SK-N-SH (cell line): ENCODE measurements at regions not wholly inside any gene's neighbourhood (a gene's known extent, or its start where the extent isn't known, plus 50 kb on each side); places are given as distances from the start of the nearest gene placed in this dataset.

Experiments
- CTCF ChIA-PET: fragments of 300-600, 350-600 bp; formaldehyde crosslinking; extraction: SDS; loops from one replicate; lab custom pipeline; 2021; lab: Yijun Ruan, JAX
- POLR2A ChIA-PET: fragments of 350-600 bp; sonication (Branson Sonifier 250); formaldehyde crosslinking; extraction: SDS; loops from one replicate; lab custom pipeline; 2020; ENCODE audit warnings: antibody characterized with exemption, inconsistent platforms; lab: Yijun Ruan, JAX
- DNase-seq: peaks from one replicate; pipeline ENCODE4 v3.0.0; 2012
- H2AFZ ChIP-seq: fragments of 200-600 bp; sonication (generic); 2 replicates; pipeline ENCODE4 v1.8.1; 2016; ENCODE audit warnings: antibody characterized with exemption, mild to moderate bottlenecking, low read depth
- H3F3A ChIP-seq: fragments of 200-600 bp; sonication (generic); replicated peaks from 2 replicates; pipeline ENCODE3; 2016; ENCODE audit warnings: antibody characterized with exemption, mild to moderate bottlenecking; ENCODE audit not compliant: insufficient read depth
- H3K27ac ChIP-seq, 2 experiments: fragments of 200-500 bp in 1 of 2; fragments of 200-600 bp in 1 of 2; sonication (Bioruptor generic) in 1 of 2; sonication (generic), shearing (Covaris generic) in 1 of 2; 2 replicates each; pipeline versions ENCODE4 v1.5.1 to v1.6.1; 2014 to 2016; ENCODE audit warnings: low read depth in 2 of 2, inconsistent platforms in 1 of 2, low read length in 1 of 2, mild to moderate bottlenecking in 1 of 2, mixed read lengths in 1 of 2
- H3K27me3 ChIP-seq: fragments of 200-600 bp; sonication (generic), shearing (Covaris generic); 2 replicates; pipeline ENCODE4 v1.6.1; 2016; ENCODE audit warnings: mixed run types; ENCODE audit not compliant: insufficient read depth
- H3K36me3 ChIP-seq, 2 experiments: fragments of 200-500 bp in 1 of 2; fragments of 200-600 bp in 1 of 2; sonication (Bioruptor generic) in 1 of 2; sonication (generic) in 1 of 2; replicated peaks in 1 of 2; 2 replicates each; pipeline versions ENCODE3 to v1.5.1; 2014 to 2016; ENCODE audit warnings: low read length in 1 of 2, mild to moderate bottlenecking in 1 of 2; ENCODE audit not compliant: insufficient read depth in 2 of 2, control insufficient read depth in 1 of 2
- H3K4me1 ChIP-seq, 2 experiments: fragments of 200-500 bp in 1 of 2; fragments of 200-600 bp in 1 of 2; sonication (Bioruptor generic) in 1 of 2; sonication (generic), shearing (Covaris generic) in 1 of 2; 2 replicates each; pipeline versions ENCODE4 v1.5.1 to v1.6.1; 2014 to 2016; ENCODE audit warnings: low read depth in 1 of 2, low read length in 1 of 2, mixed run types in 1 of 2; ENCODE audit not compliant: insufficient read depth in 2 of 2, control insufficient read depth in 1 of 2
- H3K4me2 ChIP-seq: fragments of 200-600 bp; sonication (generic), shearing (Covaris generic); 2 replicates; pipeline ENCODE4 v1.6.1; 2017; ENCODE audit warnings: mixed run types
- H3K4me3 ChIP-seq, 2 experiments: fragments of 200-500 bp in 1 of 2; fragments of 200-600 bp in 1 of 2; sonication (Bioruptor generic) in 1 of 2; sonication (generic), shearing (Covaris generic) in 1 of 2; 2 replicates each; pipeline versions ENCODE4 v1.5.1 to v1.8.1; 2014 to 2016; ENCODE audit warnings: low read depth in 2 of 2, inconsistent platforms in 1 of 2, low read length in 1 of 2, mild to moderate bottlenecking in 1 of 2, mixed read lengths in 1 of 2, moderate library complexity in 1 of 2
- H3K79me2 ChIP-seq: fragments of 200-600 bp; sonication (generic); 2 replicates; pipeline ENCODE4 v1.8.1; 2017; ENCODE audit warnings: mild to moderate bottlenecking; ENCODE audit not compliant: insufficient read depth
- H3K9ac ChIP-seq: fragments of 200-600 bp; sonication (generic); 2 replicates; pipeline ENCODE4 v1.6.1; 2017; ENCODE audit warnings: mixed run types
- H3K9me2 ChIP-seq: fragments of 200-600 bp; sonication (generic); 2 replicates; pipeline ENCODE4 v1.6.1; 2017; ENCODE audit warnings: mixed run types
- H3K9me3 ChIP-seq: fragments of 200-600 bp; sonication (generic); 2 replicates; pipeline ENCODE4 v1.6.1; 2017; ENCODE audit warnings: mixed run types, mild to moderate bottlenecking, moderate library complexity
- H4K20me1 ChIP-seq: fragments of 200-600 bp; sonication (generic); 2 replicates; pipeline ENCODE4 v1.6.1; 2017; ENCODE audit warnings: mild to moderate bottlenecking, mixed run types; ENCODE audit not compliant: insufficient read depth
- ELF1 ChIP-seq: IDR thresholded peaks from 2 replicates; pipeline ENCODE4 v1.4.0; 2012
- EP300 ChIP-seq, 2 experiments: IDR thresholded peaks; 2 replicates each; pipeline versions ENCODE4 v1.4.0 to v1.6.1; 2012; ENCODE audit warnings: borderline replicate concordance in 1 of 2, low read depth in 1 of 2, low read length in 1 of 2
- EZH2phosphoT487 ChIP-seq: fragments of 200-600 bp; sonication (generic); IDR thresholded peaks from 2 replicates; pipeline ENCODE4 v1.6.1; 2017; ENCODE audit warnings: low read depth, mixed run types, mild to moderate bottlenecking, antibody characterized with exemption, moderate library complexity, borderline replicate concordance
- FOXJ3 ChIP-seq: sonication (generic); formaldehyde crosslinking; IDR thresholded peaks from 2 replicates; pipeline ENCODE4 v1.5.1; 2020; ENCODE audit warnings: mild to moderate bottlenecking, missing genetic modification reagents
- FOXM1 ChIP-seq: IDR thresholded peaks from 2 replicates; pipeline ENCODE4 v1.4.0; 2012; ENCODE audit warnings: low read depth, mild to moderate bottlenecking
- JUND ChIP-seq: IDR thresholded peaks from 2 replicates; pipeline ENCODE4 v1.4.0; 2012
- MEF2A ChIP-seq: IDR thresholded peaks from 2 replicates; pipeline ENCODE4 v1.4.0; 2012; ENCODE audit warnings: low read depth, borderline replicate concordance
- MXI1 ChIP-seq: IDR thresholded peaks from 2 replicates; pipeline ENCODE4 v1.6.1; 2012; ENCODE audit warnings: mild to moderate bottlenecking, low read depth, low read length, improper control_type of control experiment
- NFIC ChIP-seq: IDR thresholded peaks from 2 replicates; pipeline ENCODE4 v1.4.0; 2012; ENCODE audit warnings: borderline replicate concordance
- NRF1 ChIP-seq: IDR thresholded peaks from 2 replicates; pipeline ENCODE4 v1.6.1; 2012; ENCODE audit warnings: low read depth, mild to moderate bottlenecking, low read length
- RAD21 ChIP-seq: IDR thresholded peaks from 2 replicates; pipeline ENCODE4 v1.6.1; 2012; ENCODE audit warnings: mild to moderate bottlenecking, low read length
- RFX5 ChIP-seq: IDR thresholded peaks from 2 replicates; pipeline ENCODE4 v1.6.1; 2012; ENCODE audit warnings: mild to moderate bottlenecking, improper control_type of control experiment, low read length
- RXRA ChIP-seq: IDR thresholded peaks from 2 replicates; pipeline ENCODE4 v1.4.0; 2012; ENCODE audit warnings: low read depth, mild to moderate bottlenecking, borderline replicate concordance
- SMC3 ChIP-seq: IDR thresholded peaks from 2 replicates; pipeline ENCODE4 v1.6.1; 2012; ENCODE audit warnings: low read depth, low read length, improper control_type of control experiment
- TAF1 ChIP-seq: IDR thresholded peaks from 2 replicates; pipeline ENCODE4 v1.6.1; 2012; ENCODE audit warnings: low read depth, mild to moderate bottlenecking, low read length, moderate library complexity, borderline replicate concordance
- TCF12 ChIP-seq: IDR thresholded peaks from 2 replicates; pipeline ENCODE4 v1.4.0; 2012
- YY1 ChIP-seq: IDR thresholded peaks from 2 replicates; pipeline ENCODE4 v1.4.0; 2012; ENCODE audit warnings: low read depth, mild to moderate bottlenecking
- WGBS: methylation state at CpG from one replicate; pipeline ENCODE4 v1.1.6; 2017; ENCODE audit warnings: low lambda C conversion rate; 5-methylcytosine and 5-hydroxymethylcytosine counted together
- TF ChIP-seq, protein P1 (sequence below): IDR thresholded peaks from 2 replicates; pipeline ENCODE4 v1.6.1; 2012; ENCODE audit warnings: mild to moderate bottlenecking, low read depth, low read length, moderate library complexity
- TF ChIP-seq, protein P2 (sequence below): fragments of 150-350 bp; IDR thresholded peaks from 2 replicates; pipeline ENCODE4 v1.6.1; 2016; ENCODE audit warnings: mild to moderate bottlenecking, low read depth, low read length
- TF ChIP-seq, protein P3 (sequence below): IDR thresholded peaks from 2 replicates; pipeline ENCODE4 v1.4.0; 2012; ENCODE audit warnings: low read depth, borderline replicate concordance

DNA sequence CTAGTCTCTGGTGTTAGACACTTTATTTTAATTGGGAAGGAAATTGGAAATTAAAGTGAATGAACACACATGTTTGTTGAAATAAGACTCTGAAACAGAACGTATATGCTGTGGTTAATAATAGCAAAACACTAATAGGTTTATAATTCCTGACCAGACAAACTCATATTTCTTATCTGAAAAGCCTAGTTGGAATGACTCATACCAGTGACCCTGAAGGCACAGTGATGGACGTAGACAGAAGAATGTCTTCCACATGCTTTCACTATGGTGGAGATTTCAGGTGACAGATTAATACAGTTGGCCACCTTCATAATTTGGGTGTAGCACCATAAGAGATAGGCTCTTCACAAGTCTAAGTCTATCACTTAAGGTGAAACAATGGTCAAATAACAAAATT, 83.0 kb upstream of the COL11A1 start (continued):
- TF ChIP-seq, protein P1, sequence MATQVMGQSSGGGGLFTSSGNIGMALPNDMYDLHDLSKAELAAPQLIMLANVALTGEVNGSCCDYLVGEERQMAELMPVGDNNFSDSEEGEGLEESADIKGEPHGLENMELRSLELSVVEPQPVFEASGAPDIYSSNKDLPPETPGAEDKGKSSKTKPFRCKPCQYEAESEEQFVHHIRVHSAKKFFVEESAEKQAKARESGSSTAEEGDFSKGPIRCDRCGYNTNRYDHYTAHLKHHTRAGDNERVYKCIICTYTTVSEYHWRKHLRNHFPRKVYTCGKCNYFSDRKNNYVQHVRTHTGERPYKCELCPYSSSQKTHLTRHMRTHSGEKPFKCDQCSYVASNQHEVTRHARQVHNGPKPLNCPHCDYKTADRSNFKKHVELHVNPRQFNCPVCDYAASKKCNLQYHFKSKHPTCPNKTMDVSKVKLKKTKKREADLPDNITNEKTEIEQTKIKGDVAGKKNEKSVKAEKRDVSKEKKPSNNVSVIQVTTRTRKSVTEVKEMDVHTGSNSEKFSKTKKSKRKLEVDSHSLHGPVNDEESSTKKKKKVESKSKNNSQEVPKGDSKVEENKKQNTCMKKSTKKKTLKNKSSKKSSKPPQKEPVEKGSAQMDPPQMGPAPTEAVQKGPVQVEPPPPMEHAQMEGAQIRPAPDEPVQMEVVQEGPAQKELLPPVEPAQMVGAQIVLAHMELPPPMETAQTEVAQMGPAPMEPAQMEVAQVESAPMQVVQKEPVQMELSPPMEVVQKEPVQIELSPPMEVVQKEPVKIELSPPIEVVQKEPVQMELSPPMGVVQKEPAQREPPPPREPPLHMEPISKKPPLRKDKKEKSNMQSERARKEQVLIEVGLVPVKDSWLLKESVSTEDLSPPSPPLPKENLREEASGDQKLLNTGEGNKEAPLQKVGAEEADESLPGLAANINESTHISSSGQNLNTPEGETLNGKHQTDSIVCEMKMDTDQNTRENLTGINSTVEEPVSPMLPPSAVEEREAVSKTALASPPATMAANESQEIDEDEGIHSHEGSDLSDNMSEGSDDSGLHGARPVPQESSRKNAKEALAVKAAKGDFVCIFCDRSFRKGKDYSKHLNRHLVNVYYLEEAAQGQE: no peak
- TF ChIP-seq FOXJ3 (CRISPR knock-in tag) (no peak), TCF12 (peak; percentile 7; the same call in 1 of the 2 replicates), EP300 (IDR thresholded peaks at IDR 0.05; ENCODE audit: borderline replicate concordance in 1 of 2, low read depth in 1 of 2, low read length in 1 of 2) (no peak), JUND (peak; percentile 30; the same call in 1 of the 2 replicates), YY1 (no peak), EZH2phosphoT487 (no peak), MXI1 (no peak), TAF1 (no peak), FOXM1 (no peak)

DNA sequence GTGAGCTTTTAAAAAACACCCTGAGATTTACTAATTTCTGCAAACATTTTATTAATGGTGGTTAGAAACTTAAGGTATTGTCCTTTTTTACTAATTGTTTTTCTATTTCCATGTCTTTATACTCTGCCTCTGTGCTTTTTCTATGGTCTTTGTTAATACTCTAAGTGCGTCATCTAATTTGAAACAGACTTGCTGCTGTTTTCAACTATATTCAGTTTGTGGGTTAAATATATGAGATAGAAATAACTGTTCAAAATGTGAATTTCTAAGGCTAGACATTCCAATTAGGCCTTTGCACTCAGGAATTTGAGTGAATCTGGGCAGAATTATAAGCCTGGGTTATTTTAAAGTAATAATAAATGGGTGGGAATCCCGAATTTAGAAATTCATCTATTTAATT, 82.4 kb upstream of the COL11A1 start:
- no peaks in the 10 kb centered on the region for H3K79me2 ChIP-seq
- no peaks in the 10 kb centered on the region for H4K20me1 ChIP-seq
- peak overlapping the region; percentile 13 to 71; a peak in 3 of 4 replicates for H3K27ac ChIP-seq
- 75% methylated on average over 2 of the region's 2 CpGs for WGBS
- H3F3A ChIP-seq: no peaks in the 10 kb centered on the region
- CTCF ChIA-PET: no interaction called here
- no peak overlapping the region for H3K4me2 ChIP-seq
- H3K4me3 ChIP-seq: no peak overlapping the region
- H3K27me3 ChIP-seq: no peaks in the 10 kb centered on the region
- no peaks in the 10 kb centered on the region for H3K36me3 ChIP-seq
- TF ChIP-seq YY1: no peak
- no peak for TF ChIP-seq SMC3
- TF ChIP-seq MEF2A: no peak
- TF ChIP-seq TAF1: no peak
- TF ChIP-seq NFIC: no peak
- no peak for TF ChIP-seq RXRA
- no peak for TF ChIP-seq EP300 (IDR thresholded peaks at IDR 0.05; ENCODE audit: borderline replicate concordance in 1 of 2, low read depth in 1 of 2, low read length in 1 of 2)
- TF ChIP-seq RAD21: no peak
- no peak for TF ChIP-seq ELF1
- no peak for TF ChIP-seq FOXM1
- TF ChIP-seq, protein P2, sequence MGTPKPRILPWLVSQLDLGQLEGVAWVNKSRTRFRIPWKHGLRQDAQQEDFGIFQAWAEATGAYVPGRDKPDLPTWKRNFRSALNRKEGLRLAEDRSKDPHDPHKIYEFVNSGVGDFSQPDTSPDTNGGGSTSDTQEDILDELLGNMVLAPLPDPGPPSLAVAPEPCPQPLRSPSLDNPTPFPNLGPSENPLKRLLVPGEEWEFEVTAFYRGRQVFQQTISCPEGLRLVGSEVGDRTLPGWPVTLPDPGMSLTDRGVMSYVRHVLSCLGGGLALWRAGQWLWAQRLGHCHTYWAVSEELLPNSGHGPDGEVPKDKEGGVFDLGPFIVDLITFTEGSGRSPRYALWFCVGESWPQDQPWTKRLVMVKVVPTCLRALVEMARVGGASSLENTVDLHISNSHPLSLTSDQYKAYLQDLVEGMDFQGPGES: no peak
- TF ChIP-seq MXI1: no peak
- no peak for TF ChIP-seq EZH2phosphoT487
- TF ChIP-seq RFX5: no peak
- TF ChIP-seq, protein P1: no peak
- TF ChIP-seq, protein P3, sequence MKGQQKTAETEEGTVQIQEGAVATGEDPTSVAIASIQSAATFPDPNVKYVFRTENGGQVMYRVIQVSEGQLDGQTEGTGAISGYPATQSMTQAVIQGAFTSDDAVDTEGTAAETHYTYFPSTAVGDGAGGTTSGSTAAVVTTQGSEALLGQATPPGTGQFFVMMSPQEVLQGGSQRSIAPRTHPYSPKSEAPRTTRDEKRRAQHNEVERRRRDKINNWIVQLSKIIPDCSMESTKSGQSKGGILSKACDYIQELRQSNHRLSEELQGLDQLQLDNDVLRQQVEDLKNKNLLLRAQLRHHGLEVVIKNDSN: no peak
- TF ChIP-seq NRF1: no peak
- H3K9me3 ChIP-seq: no peaks in the 10 kb centered on the region
- peaks cover 2 to 4% of the 10 kb centered on the region in 2 experiments; a peak in 2 of 4 replicates for H3K4me1 ChIP-seq
- POLR2A ChIA-PET: no interaction called here
- H3K9me2 ChIP-seq: no peaks in the 10 kb centered on the region
- H2AFZ ChIP-seq: peak overlapping the region; percentile 16; the same call in 1 of the 2 replicates
- no peak overlapping the region for H3K9ac ChIP-seq
- DNase-seq: no peak
